Upper lobe of left lung (tissue), 4 donors: ENCODE measurements at regions not wholly inside any gene's neighbourhood (a gene's known extent, or its start where the extent isn't known, plus 50 kb on each side); places are given as distances from the start of the nearest gene placed in this dataset.
A peak's percentile ranks its signal among the peaks of the same experiment; 100 is the strongest.

Experiments
- CTCF ChIP-seq, 6 experiments: fragments of 450-650 bp in 4 of 6; fragments of 200-600 bp in 2 of 6; sonication (generic) in 2 of 6; IDR thresholded peaks; one replicate each; pipeline ENCODE4 v1.5.1; 2016 to 2019; ENCODE audit warnings: antibody characterized with exemption in 6 of 6
- EP300 ChIP-seq, 4 donors: sonication (generic); formaldehyde crosslinking; IDR thresholded peaks; one replicate each; pipeline ENCODE4 v1.5.1; 2017; ENCODE audit warnings: antibody characterized with exemption in 4 of 4, control low read depth in 2 of 4
- POLR2A ChIP-seq, 4 donors: fragments of 450-650 bp; IDR thresholded peaks; one replicate each; pipeline ENCODE4 v1.5.1; 2016 to 2017; ENCODE audit warnings: antibody characterized with exemption in 4 of 4, mild to moderate bottlenecking in 2 of 4
- POLR2AphosphoS5 ChIP-seq, 2 donors: sonication (generic); formaldehyde crosslinking; IDR thresholded peaks; one replicate each; pipeline ENCODE4 v1.5.1; 2017; ENCODE audit warnings: antibody characterized with exemption in 2 of 2

- TF ChIP-seq CTCF (IDR thresholded peaks at IDR 0.05) (no peak), EP300 (IDR thresholded peaks at IDR 0.05) (no peak), POLR2AphosphoS5 (IDR thresholded peaks at IDR 0.05) (no peak), POLR2A (IDR thresholded peaks at IDR 0.05) (peak in 1 of 4 donors; percentile 24)
These were observed 258.0 kb upstream of the PLEKHG7 start for GRCh38 chr12:92444763-92445162.
